PC-9 (cell line): ENCODE measurements at regions not wholly inside any gene's neighbourhood (a gene's known extent, or its start where the extent isn't known, plus 50 kb on each side); places are given as distances from the start of the nearest gene placed in this dataset.

Experiments used
- EZH2 ChIP-seq: fragments of 200-600 bp; sonication (generic); IDR thresholded peaks from 2 replicates; pipeline ENCODE4 v1.8.0; 2017; ENCODE audit warnings: antibody characterized with exemption, low read depth
- TF ChIP-seq, protein P1 (sequence below): fragments of 200-600 bp; sonication (generic); conservative IDR thresholded peaks from 2 replicates; pipeline ENCODE4 v1.6.1; 2017; ENCODE audit warnings: mixed run types, antibody characterized with exemption, mild to moderate bottlenecking, moderate library complexity

DNA sequence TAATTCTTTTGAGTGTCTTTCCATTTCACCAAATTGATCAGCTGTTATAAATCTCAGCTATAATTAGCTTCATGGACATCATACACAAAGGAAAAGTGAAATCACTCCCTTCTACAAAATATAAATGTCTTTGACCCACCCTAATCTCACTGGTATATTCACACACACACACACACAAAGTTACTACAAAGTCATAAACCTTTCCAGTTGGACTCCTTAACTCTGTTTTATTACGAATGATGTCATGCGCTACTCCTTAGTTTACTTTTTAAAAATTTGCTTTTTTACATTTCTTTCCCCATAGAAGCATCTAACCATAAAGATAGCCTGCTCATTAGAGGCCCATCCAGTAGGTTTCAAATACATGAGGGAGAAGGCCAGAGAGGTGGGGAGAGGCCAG lies 103.0 kb downstream of the SLC30A10 start:
- TF ChIP-seq, protein P1, sequence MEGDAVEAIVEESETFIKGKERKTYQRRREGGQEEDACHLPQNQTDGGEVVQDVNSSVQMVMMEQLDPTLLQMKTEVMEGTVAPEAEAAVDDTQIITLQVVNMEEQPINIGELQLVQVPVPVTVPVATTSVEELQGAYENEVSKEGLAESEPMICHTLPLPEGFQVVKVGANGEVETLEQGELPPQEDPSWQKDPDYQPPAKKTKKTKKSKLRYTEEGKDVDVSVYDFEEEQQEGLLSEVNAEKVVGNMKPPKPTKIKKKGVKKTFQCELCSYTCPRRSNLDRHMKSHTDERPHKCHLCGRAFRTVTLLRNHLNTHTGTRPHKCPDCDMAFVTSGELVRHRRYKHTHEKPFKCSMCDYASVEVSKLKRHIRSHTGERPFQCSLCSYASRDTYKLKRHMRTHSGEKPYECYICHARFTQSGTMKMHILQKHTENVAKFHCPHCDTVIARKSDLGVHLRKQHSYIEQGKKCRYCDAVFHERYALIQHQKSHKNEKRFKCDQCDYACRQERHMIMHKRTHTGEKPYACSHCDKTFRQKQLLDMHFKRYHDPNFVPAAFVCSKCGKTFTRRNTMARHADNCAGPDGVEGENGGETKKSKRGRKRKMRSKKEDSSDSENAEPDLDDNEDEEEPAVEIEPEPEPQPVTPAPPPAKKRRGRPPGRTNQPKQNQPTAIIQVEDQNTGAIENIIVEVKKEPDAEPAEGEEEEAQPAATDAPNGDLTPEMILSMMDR: no peak
- no peak for TF ChIP-seq EZH2
